Glutamatergic neuron (in vitro differentiated cells): ENCODE measurements at regions not wholly inside any gene's neighbourhood (a gene's known extent, or its start where the extent isn't known, plus 50 kb on each side); places are given as distances from the start of the nearest gene placed in this dataset.

Experiments
- DNase-seq: peaks from one replicate; pipeline ENCODE4 v3.0.0; 2022
- H3K27ac Mint-ChIP-seq: one replicate; pipeline ENCODE4 v1.8.0; 2020; ENCODE audit warnings: mild to moderate bottlenecking, mixed read lengths, inconsistent platforms; ENCODE audit not compliant: unreplicated experiment
- H3K27me3 Mint-ChIP-seq: one replicate; pipeline ENCODE4 v1.8.0; 2020; ENCODE audit warnings: mild to moderate bottlenecking, moderate library complexity, mixed read lengths, inconsistent platforms; ENCODE audit not compliant: unreplicated experiment
- H3K36me3 Mint-ChIP-seq: one replicate; pipeline ENCODE4 v1.8.0; 2020; ENCODE audit warnings: mild to moderate bottlenecking, mixed read lengths, inconsistent platforms; ENCODE audit not compliant: unreplicated experiment
- H3K4me1 Mint-ChIP-seq: one replicate; pipeline ENCODE4 v1.8.0; 2020; ENCODE audit warnings: mild to moderate bottlenecking, low read depth, mixed read lengths, inconsistent platforms; ENCODE audit not compliant: unreplicated experiment
- H3K4me3 Mint-ChIP-seq: one replicate; pipeline ENCODE4 v1.8.0; 2020; ENCODE audit warnings: mild to moderate bottlenecking, mixed read lengths, inconsistent platforms; ENCODE audit not compliant: unreplicated experiment
- H3K9me3 Mint-ChIP-seq: one replicate; pipeline ENCODE4 v1.8.0; 2020; ENCODE audit warnings: mild to moderate bottlenecking, moderate library complexity, mixed read lengths, inconsistent platforms; ENCODE audit not compliant: unreplicated experiment
- CTCF ChIP-seq: fragments of 200-600 bp; sonication (generic); IDR thresholded peaks from one replicate; pipeline ENCODE4 v1.5.0; 2021; ENCODE audit not compliant: partially characterized antibody, unreplicated experiment

GRCh38 chr1:162972773-162973172 lies 96.4 kb upstream of the RGS4 start:
- Mint-ChIP-seq H3K27ac (no peak overlapping the region), H3K27me3 (peaks cover 2% of the 10 kb centered on the region), H3K9me3 (peaks cover 5% of the 10 kb centered on the region), H3K4me3 (no peak overlapping the region), H3K4me1 (peaks cover 8% of the 10 kb centered on the region), H3K36me3 (no peaks in the 10 kb centered on the region)
- TF ChIP-seq CTCF, result no peak
- DNase-seq, result no peak

- Mint-ChIP-seq H3K4me3 (no peak overlapping the region), H3K36me3 (no peaks in the 10 kb centered on the region), H3K27me3 (no peaks in the 10 kb centered on the region), H3K4me1 (no peaks in the 10 kb centered on the region), H3K9me3 (peaks cover 4% of the 10 kb centered on the region), H3K27ac (no peak overlapping the region)
- DNase-seq, result no peak
- TF ChIP-seq CTCF, result no peak
These were observed 99.1 kb upstream of the RGS4 start for GRCh38 chr1:162970021-162970420.

- H3K4me1 Mint-ChIP-seq, result peaks cover 3% of the 10 kb centered on the region
- H3K27me3 Mint-ChIP-seq, result no peaks in the 10 kb centered on the region
- H3K36me3 Mint-ChIP-seq, result peaks cover 9% of the 10 kb centered on the region
- no peak overlapping the region for H3K4me3 Mint-ChIP-seq
- DNase-seq, result no peak
- no peak overlapping the region for H3K27ac Mint-ChIP-seq
- peaks cover 2% of the 10 kb centered on the region for H3K9me3 Mint-ChIP-seq
- TF ChIP-seq CTCF, result no peak
These were observed 102.5 kb upstream of the RGS4 start for GRCh38 chr1:162966613-162967012.

DNA sequence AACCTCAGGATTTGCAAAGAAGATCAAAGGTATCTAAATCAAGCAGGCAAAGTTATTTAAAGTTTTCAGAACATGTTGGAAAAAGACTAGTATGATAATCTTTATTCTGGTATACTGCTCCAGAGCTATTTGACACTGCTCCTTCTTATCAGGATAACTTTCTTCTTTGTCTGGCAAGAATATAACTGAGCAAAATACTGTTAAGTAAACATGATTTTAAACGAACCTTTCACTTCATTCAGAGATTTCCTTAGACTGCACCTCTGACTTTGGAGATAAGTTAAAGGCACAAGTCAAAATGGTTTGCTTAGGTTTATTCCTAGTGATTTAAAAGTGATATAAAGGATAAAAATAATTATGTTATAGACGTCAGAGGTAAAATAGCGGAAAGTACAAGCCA lies 103.9 kb upstream of the CCDC190 start:
- Mint-ChIP-seq H3K27ac (no peak overlapping the region), H3K27me3 (no peaks in the 10 kb centered on the region), H3K4me1 (peaks cover 9% of the 10 kb centered on the region), H3K36me3 (peaks cover 9% of the 10 kb centered on the region), H3K9me3 (no peaks in the 10 kb centered on the region), H3K4me3 (no peak overlapping the region)
- DNase-seq, result no peak
- TF ChIP-seq CTCF, result no peak

DNA sequence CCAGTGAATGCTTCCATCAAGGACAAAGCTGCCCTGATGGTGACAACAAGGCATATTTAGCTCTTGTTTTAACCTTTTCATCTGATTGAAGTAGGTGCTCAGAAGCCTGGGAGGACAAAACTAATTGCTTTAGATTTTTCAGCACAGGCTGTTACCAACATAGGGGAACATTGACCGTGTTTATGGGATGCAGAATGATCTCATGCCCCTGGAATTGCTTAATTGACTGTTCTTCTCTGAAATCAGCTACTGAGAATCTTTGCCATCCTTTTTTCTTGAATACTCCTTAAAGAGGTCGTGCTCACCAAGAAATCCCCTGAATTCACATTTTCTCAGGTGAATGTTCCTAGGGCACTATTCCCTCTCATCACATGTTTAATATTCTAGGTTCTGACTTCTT lies 95.9 kb upstream of the CCDC190 start:
- no peak for DNase-seq
- Mint-ChIP-seq H3K9me3 (no peaks in the 10 kb centered on the region), H3K27ac (no peak overlapping the region), H3K36me3 (no peaks in the 10 kb centered on the region), H3K27me3 (no peaks in the 10 kb centered on the region), H3K4me3 (no peak overlapping the region), H3K4me1 (peaks cover 9% of the 10 kb centered on the region)
- TF ChIP-seq CTCF, result no peak
